GM19043 (cell line): ENCODE measurements at regions not wholly inside any gene's neighbourhood (a gene's known extent, or its start where the extent isn't known, plus 50 kb on each side); places are given as distances from the start of the nearest gene placed in this dataset.
A peak's percentile ranks its signal among the peaks of the same experiment; 100 is the strongest.

Source experiments
- ATAC-seq: cut with Tn5 transposase; IDR thresholded peaks from one replicate; pipeline ENCODE4 v1.9.1; 2021; ENCODE audit warnings: low read depth; ENCODE audit not compliant: unreplicated experiment

DNA sequence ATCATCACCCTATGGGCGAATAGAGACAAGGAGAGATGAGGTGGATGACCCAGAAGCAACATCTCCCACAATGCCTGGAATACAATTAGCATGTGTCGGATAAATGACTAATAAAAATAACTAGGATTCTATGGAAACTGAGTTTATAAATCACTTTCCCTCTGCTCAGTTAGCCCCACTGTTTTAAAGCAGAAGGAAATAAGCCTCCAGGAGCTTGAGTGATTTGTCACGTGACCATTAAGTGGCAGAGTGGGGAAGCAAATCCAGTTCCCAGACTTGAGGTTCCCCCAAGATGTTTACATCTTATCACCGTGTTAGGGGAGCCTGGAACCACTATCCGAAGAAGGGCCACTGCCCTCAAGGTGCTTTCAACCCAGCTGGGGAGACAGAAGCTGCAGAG is 136.5 kb upstream of the CCND2 start:
- ATAC-seq: no peak

DNA sequence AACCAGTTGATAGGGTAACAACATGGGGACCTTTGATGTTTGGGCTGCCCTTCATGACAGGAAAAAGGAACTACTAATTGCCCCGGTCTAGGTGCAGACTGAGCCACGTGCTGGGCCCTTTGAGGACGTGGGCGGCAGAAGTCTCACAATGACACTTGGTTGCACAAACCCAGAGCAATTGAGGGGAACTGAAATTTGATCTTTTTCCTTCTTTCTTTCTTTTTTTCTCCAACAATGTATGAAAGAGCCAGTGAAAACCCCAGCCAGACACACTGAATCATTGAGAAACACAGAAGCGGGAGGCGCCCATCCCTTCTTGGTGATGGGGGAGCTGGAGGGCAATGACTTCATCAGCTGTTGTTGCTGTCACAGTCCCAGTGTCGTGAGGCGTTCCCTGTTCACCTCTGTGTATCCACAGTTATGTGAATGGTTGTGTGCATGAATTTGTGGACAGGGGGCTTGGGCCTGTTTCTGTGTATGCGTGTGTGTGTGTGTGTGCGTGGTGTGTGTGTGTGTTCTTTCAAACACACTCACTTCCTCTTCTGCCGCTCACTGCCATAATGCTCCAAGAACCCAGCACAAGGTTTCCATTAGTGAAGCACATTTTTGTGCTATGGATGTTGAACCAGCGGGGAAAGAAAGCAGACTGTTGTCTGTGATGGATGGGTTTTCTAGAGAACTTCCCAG is 137.5 kb upstream of the CCND2 start:
- peak; percentile 67 for ATAC-seq

DNA sequence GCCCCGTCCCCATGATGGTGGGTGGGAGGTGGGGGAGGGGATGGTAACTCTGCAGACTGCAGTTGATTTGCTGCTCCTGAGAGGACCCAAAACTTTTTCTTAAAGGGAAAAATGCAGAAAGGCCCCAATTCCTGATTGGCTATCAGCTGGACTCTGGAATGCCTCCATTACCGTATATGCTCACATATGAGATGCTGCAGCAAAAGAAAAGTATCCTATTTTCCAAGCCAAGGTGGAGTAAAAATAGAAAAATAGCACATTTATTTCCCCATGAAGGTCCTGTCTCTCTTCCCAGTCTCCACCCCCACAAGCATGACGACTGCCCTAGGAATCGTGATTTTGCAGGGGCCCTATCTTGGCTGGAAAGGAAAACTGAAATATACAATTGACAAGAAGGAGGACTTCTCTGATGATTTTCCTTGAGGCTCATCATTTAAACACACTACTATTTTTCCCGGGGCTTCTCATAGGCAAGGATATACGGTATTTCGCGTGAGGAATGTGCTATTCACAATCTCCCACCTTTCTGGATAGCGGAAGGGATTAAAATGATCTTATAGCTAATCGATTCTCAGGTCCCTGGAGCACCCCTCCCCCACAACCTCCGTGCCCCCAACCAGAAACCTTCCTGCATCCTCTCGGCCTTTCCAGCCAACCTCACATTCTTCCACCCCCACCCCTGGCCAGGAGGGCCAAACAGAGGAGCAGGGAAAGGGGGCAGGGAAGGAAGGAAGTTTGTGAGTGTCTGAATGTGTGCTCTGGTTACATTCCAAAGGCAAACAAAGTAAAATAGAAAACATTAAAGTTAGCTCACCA is 138.9 kb upstream of the CCND2 start:
- ATAC-seq: no peak

DNA sequence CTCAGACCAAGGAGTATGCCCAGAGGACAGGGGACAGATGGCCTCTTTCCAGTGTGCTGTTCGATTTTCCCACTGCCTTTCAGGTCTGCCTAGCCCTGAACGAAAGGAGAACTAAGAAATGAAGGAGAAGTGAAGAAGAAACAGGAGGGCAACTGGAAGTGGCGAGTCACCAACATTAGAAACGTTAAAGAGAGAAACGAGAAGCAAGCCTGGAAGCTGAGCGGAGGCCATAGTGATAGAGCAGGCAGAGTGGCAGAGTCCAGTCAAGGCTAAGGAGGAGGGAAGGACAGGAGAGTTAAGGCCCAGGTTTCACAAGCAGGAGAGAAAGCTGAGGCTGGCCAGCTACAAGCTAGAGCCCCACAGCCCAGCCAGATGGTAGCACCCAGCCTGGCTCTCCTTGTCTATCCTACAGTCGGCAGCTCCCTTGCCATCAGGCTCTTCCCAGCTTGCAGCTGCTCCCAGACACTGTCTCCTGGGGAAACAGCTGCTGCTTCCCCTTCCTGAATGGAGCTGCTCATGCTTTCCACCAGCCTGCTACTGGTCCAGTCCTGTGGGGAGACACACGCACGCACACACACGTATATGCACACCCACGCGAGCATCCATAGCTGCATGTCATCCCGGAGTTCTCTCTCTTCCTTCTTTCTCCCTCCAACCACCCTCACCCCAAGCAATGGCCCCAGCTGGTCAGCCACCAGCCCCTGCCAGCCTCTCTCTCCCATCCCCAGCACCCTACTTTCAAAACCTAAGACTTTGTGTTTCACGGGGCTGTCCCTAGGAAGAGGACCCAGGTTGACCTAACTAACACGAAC is 139.7 kb upstream of the CCND2 start:
- no peak for ATAC-seq

DNA sequence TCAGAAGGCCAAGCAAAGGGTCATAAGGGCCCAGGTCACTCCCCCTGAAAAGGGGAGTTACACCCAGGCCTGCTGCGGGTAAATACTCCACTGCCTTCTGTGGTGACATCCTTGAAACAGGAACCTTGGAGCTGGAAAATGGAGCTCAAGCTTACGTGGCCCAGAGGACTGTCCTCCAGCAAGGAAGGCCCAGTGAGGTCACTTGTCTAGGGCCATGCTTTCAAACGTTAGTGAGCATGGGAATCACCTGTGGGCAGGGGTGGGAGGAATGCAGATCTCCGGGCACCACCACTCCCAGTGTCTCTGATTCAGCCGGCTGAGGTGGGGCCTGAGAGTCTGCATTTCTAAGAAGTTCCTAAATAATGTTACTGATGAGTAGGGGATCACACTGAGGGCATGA is 140.5 kb upstream of the CCND2 start:
- ATAC-seq: no peak

DNA sequence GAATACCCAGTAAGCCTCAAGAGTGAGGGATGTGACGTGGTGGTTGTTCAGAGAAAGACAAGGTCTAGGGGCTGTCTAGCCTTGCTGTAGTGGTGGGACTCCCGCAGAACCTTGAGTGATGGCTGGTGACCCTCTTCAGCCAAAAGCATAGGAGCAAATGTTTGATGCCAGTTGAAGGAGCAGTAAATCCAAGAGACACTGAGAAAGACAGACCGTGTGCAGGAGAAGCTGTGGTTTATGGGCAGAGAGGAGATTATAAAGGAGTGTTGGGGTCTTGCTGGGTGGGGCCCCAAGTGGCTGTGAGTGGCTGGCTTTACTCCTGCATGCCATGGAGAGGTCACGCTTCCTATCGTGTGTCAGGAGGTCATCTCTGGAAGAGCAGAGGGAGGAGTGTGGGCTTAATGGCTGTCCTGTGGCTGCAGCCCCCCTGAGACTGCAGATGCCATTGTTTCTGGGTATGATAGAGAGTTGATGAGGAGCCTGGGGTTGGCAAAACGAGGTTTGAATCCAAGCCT is 152.0 kb upstream of the CCND2 start:
- no peak for ATAC-seq

DNA sequence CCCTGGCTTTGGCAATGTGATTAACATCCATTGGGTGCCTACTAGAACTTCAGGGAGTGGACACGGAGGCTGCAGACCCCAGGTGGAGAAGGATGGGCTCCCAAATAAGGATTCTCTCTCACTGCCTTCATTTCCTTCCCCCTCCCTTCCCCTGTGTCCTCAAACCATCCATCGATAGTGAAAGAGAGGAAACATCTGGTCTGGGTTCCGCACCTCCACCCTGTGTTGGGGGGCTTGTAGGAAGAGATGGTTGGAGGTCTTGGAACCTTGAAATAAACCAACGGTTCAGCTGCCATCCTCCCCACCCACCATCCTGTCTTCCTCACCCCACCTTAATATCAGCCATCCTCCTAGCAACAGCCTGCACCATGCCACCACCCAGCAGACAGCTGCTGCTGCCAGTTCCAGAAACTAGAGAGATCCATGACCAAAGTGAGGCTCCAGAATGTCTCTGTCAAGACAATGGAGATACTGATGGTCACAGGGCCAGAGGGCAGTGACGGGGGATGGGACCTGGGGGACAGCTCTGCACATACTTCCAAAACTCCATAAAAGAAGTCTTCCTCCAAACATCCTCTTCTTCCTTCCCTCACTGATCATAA is 153.1 kb upstream of the CCND2 start:
- ATAC-seq: no peak

DNA sequence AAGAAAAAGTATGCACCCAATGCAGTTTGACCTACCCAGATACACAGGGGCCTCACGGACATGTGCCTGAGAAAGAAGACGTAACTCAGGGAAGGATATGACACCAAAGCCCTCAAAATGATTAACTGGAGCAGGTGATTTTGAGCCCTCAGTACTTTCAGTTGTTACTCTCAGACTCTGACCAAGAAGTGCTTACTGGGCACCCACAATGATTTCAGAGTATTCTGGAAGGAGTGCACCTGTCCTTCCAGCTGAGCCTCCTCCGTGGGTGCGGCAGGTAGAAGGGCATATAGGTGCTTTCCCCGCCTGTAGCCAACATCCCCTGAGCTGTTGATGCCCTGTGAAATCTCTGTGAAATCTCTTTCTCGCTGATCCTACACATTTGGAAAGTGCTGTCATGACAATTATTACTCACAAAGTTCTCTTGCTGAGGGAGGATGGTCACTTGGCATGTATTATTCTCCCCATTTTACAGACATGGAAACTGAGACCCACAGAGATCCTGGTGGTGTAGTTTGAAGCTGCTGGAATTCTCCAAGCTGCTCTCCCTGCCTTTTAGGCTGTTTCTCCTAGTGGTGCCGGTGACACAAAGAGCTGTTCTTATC is 154.3 kb upstream of the CCND2 start:
- peak; percentile 81 for ATAC-seq

DNA sequence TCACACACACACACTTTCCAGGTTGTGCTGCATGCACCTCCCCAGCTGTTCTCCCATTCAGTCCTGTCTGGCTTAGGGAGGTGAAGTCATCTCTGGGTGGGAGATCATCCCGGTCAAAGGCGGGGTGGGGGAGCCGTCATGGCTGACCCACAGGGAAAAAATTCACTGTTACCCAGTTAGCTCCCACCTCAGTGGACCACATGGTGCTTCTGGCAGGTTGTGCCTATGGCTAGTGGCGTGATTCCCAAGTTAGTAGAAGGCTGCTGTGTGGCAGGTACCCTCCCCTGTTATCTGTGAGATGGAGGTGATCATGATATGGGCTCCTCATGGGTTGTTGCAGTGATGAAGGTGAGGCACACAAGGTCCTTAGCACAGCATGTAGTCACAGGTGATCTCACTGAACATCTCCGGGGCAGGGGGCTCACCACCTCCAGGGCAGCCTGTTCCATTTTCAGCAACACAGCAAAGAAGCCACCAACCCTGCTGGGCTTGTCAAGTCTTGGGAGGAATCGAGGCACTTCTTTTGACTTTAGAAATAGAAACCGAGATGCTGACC is 154.9 kb upstream of the CCND2 start:
- ATAC-seq: peak; percentile 15

DNA sequence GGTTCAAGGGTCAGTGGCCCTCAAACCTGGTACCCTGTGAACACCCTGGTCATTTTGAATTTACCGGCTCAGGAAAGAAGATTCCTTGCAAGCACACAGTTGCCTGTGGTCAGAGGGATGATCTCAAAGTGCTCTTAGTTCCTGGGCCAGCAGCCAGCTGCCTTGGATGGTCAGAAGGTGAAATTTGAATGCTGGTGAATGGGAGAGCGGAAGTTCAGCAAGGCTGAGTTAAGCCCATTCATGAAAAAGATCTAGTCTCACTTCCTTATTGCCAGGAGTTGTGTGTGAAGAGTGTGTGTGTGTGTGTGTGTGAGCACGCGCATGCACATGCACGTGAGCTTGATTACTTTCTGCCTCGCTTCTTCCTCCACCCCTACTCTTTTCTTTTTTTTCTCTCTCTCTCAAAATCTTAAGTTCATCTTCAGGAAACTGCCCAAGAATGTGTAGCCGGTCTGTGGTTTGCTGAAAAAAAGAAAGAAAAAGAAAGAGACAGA is 155.5 kb upstream of the CCND2 start:
- peak; percentile 36 for ATAC-seq

DNA sequence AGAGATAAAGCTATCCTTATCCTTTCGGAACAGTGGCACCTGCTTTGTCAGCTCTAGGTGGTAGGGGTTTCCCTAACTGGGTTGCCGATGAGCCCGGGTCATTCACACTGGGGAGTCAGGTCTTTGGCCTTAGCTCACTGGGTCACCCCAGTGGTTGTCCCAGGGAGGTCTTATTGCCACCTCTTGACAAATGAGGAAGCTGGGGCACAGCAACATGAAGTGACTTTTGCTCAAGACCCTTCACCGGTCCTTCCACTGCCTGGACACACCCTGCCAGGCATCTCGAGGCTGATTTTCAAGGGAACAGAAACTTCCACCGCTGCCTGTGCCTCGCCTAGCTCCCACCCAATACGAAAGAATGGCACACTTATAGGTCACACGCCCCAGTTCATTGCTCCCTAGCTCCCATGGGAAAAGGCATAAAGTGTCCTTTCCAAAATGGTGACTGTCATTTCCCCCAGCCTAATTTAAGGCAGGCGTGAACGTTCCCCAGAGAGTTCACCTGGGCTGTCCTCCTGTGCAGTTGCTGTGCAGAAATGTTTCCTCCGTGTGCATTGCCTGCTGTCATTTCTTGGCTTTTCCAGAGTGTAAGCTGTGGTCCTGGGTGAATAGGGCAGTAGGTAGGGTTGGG is 156.1 kb upstream of the CCND2 start:
- ATAC-seq: peak; percentile 4

DNA sequence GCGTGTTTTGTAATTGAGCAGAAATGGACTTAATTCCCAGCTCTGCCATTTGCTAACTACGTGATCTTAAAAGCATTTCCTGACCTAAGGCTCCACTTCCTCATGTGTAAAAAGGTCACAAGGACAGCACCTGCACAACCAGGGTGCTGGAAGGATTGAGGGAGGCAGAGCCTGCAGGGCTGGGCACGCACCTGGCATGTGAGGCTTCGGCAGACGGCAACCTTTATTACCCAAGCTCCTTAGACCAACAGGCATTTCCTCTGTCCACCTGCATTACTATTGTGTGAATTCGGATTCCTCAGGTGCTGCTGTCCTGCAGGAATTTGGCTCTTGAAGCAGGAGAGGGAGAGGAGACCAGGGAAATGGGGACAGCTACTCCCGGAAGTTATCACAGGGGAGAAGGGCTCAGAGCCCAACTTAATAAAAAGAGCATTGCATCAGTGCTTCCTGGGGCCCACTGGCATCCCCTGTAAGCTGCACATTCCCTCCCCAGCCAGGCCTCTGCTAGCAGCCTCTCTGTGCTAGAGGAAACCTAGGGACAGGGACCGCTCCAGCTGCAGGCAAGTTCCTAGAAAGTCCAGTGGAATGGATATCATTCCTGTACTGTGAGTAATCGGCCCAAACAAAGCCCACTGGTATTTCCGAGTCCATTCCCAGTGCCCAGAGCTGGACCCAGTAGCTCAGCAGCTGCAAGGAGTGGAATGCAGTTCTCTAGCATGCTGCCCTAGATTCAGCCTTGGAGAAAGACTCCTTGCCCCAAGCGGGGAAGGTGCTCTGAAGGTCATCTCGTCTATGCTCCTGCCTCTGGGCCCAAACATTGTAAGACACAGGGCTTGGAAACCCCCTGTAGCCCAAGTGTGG is 157.1 kb upstream of the CCND2 start:
- ATAC-seq: no peak

DNA sequence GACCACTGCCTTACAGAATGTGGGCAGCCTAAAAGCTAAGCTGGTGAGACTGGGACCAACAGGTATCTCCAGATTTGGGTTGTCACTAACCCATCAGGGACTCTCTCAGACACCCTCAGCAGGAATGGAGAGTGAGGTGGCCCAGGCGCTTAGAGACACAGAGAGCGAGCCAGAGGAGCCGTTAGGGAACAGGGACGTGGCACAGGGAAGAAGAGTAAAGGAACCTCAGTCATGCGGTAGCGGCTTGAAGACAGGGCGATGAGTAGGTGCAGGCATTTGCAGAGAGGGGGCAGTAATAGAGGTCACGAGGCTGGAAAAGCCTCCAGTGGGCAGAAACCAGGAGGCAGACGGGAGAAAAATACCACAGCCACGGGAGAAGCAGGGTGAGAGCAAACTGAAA is 158.0 kb upstream of the CCND2 start:
- no peak for ATAC-seq

DNA sequence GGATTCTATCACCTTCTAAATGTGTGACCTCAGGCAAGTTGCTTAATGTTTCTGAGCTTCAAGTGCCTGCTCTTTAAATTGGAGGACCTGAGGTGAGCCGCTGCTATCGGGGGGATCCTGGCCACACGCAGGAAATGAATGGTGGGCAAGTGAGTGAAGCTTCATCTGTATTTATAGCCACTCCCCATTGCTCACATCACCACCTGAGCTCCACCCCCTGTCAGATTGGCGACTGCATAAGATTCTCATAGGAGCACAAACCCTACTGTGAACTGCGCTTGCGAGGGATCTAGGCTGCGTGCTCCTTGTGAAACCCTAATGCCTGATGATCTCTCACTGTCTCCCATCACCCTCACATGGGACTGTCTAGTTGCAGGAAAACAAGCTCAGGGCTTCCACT is 158.6 kb upstream of the CCND2 start:
- ATAC-seq: no peak

DNA sequence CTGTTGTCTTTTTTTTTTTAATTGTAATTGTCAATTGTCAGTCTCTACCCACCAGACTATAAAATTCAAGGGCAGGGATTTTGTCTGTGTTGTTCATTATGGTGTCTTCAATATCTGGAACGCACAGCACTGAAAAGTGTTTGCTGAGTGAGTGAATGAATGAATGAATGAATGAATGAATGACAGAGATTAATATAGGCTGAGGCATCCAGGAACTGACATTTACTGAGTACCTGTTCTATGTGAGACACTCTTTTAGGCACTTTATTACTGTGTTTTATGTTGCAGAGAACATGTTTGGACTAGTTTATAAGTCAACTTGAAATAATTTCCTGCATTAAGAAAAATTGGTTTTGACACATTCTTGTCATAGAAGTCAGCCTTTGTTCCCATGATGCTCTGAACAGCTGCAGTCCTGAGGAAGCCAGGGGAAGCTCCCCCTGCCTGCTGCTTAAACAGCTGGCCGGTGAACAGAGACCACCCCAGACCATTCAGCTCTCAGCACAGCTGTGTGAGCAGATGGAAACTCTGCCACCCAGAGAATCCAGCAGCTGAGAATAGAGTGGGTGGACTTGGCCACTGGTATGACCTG is 160.7 kb upstream of the CCND2 start:
- no peak for ATAC-seq

DNA sequence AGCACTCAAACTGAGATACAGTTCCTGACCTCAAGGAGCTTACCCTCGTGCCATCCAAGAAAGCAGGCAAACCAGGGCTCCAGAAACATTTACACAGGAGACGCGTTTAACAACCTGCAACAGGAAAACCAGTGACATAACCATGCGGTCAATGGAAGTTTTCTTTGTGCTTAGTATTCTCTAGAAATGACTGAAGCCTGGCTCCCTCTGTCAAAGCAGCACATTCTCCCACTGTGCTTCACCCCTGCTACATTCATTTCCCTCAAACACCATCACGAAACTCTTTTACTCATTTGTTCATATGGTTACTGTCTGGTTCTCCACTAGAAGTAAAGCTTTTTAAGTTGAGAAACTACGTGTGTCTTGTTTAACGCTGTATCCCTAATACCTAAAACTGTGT is 161.3 kb upstream of the CCND2 start:
- ATAC-seq: no peak

DNA sequence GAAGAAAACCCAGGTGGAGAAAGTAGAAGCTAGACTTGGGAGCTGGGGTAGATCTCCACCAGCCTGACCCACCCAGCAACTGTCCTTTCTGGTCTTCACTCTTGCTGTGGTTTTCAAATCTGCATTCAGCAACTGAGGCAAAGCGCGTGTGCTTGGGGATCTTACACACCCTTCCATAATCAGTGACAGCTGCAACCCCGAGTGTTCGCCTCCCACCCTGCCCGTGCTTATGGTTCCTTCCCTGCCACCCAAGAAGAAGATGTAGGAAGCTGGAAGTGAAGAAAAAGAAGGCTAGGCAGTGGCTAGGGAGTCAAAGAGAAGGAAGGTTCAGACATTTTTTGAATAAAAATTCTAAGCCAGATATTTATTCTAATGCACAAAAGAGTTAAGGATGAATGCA is 162.6 kb upstream of the CCND2 start:
- no peak for ATAC-seq

DNA sequence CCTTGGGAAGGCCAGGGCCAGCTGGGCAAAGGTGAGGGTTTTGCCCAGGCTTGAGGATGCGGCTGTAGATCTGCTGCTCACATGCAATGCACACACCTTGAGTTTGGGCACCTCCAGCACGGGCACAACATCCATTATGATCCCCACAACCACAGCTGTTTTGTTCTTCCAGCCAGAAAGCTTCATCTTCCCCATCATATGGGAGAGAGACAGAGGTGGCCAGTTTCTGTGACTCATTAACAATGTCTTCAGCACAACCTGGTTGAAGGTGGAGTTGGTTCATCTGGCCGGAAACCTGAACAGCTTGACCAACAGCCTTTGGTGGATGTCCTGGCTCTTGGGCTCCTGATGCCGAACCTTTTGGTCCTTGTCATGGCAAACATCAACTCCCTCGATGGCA is 163.7 kb upstream of the CCND2 start:
- ATAC-seq: no peak
